Large intestine (tissue), 3 donors: ENCODE measurements at regions not wholly inside any gene's neighbourhood (a gene's known extent, or its start where the extent isn't known, plus 50 kb on each side); places are given as distances from the start of the nearest gene placed in this dataset.

Experiments used
- DNase-seq, 2 donors: peaks; one replicate each; pipeline versions ENCODE4 v3.0.0 to v3.0.0-alpha.2; 2013
- H3K27ac ChIP-seq: one replicate; pipeline ENCODE4 v1.5.1; 2013; ENCODE audit warnings: low read length
- H3K27me3 ChIP-seq: 2 replicates; pipeline ENCODE4 v1.6.1; 2013; ENCODE audit warnings: low read length; ENCODE audit not compliant: control insufficient read depth, insufficient read depth
- H3K36me3 ChIP-seq: 2 replicates; pipeline ENCODE4 v1.6.1; 2013; ENCODE audit warnings: low read length; ENCODE audit not compliant: control insufficient read depth, insufficient read depth
- H3K4me1 ChIP-seq: one replicate; pipeline ENCODE4 v1.6.1; 2013; ENCODE audit warnings: low read length; ENCODE audit not compliant: control insufficient read depth, insufficient read depth
- H3K4me3 ChIP-seq: one replicate; pipeline ENCODE4 v1.5.1; 2013; ENCODE audit warnings: low read length
- H3K9me3 ChIP-seq: one replicate; pipeline ENCODE4 v1.6.1; 2013; ENCODE audit warnings: mild to moderate bottlenecking, low read depth, low read length, moderate library complexity; ENCODE audit not compliant: control insufficient read depth
- WGBS: methylation state at CpG from one replicate; pipeline ENCODE4 v1.1.5; 2013; ENCODE audit warnings: low lambda C conversion rate; ENCODE audit not compliant: insufficient coverage; 5-methylcytosine and 5-hydroxymethylcytosine counted together

GRCh38 chr16:51567911-51568310 is 416.8 kb upstream of the SALL1 start:
- no peak for DNase-seq
- no peak overlapping the region for H3K27ac ChIP-seq
- H3K36me3 ChIP-seq = no peaks in the 10 kb centered on the region
- H3K27me3 ChIP-seq = no peaks in the 10 kb centered on the region
- 80% methylated on average over 2 of the region's 3 CpGs for WGBS
- H3K9me3 ChIP-seq = no peaks in the 10 kb centered on the region
- no peak overlapping the region for H3K4me3 ChIP-seq
- no peaks in the 10 kb centered on the region for H3K4me1 ChIP-seq

- Histone ChIP-seq H3K4me1 (no peaks in the 10 kb centered on the region), H3K4me3 (no peak overlapping the region), H3K27ac (no peak overlapping the region), H3K9me3 (no peaks in the 10 kb centered on the region), H3K27me3 (no peaks in the 10 kb centered on the region), H3K36me3 (no peaks in the 10 kb centered on the region)
- no CpG with 5 or more reads among the region's 4 CpGs for WGBS
- no peak for DNase-seq
These were observed 414.1 kb upstream of the SALL1 start for GRCh38 chr16:51565184-51565583.

- H3K27me3 ChIP-seq = no peaks in the 10 kb centered on the region
- H3K4me3 ChIP-seq = no peak overlapping the region
- DNase-seq = no peak
- WGBS = no CpG with 5 or more reads among the region's 4 CpGs
- H3K27ac ChIP-seq = no peak overlapping the region
- no peaks in the 10 kb centered on the region for H3K4me1 ChIP-seq
- no peaks in the 10 kb centered on the region for H3K9me3 ChIP-seq
- no peaks in the 10 kb centered on the region for H3K36me3 ChIP-seq
These were observed 411.8 kb upstream of the SALL1 start for GRCh38 chr16:51562891-51563290.

- Histone ChIP-seq H3K4me1 (no peaks in the 10 kb centered on the region), H3K4me3 (no peak overlapping the region), H3K9me3 (no peaks in the 10 kb centered on the region), H3K27me3 (peaks cover 7% of the 10 kb centered on the region), H3K36me3 (no peaks in the 10 kb centered on the region), H3K27ac (no peak overlapping the region)
- WGBS = 14% methylated on average over 1 of the region's 3 CpGs
- no peak for DNase-seq
These were observed 408.8 kb upstream of the SALL1 start for GRCh38 chr16:51559901-51560300.

GRCh38 chr16:51557670-51558069 is 406.6 kb upstream of the SALL1 start:
- Histone ChIP-seq H3K4me1 (no peaks in the 10 kb centered on the region), H3K4me3 (no peak overlapping the region), H3K27ac (no peak overlapping the region), H3K36me3 (no peaks in the 10 kb centered on the region), H3K27me3 (peaks cover 7% of the 10 kb centered on the region), H3K9me3 (no peaks in the 10 kb centered on the region)
- WGBS = no CpG with 5 or more reads among the region's 3 CpGs
- no peak for DNase-seq

GRCh38 chr16:51556694-51557340 is 405.7 kb upstream of the SALL1 start:
- Histone ChIP-seq H3K9me3 (no peaks in the 10 kb centered on the region), H3K36me3 (no peaks in the 10 kb centered on the region), H3K27me3 (peaks cover 7% of the 10 kb centered on the region), H3K4me3 (no peak overlapping the region), H3K4me1 (no peaks in the 10 kb centered on the region), H3K27ac (no peak overlapping the region)
- WGBS = 83% methylated on average over 1 of the region's 9 CpGs
- DNase-seq = no peak

GRCh38 chr16:51553910-51554309 is 402.8 kb upstream of the SALL1 start:
- Histone ChIP-seq H3K9me3 (no peaks in the 10 kb centered on the region), H3K27me3 (peaks cover 7% of the 10 kb centered on the region), H3K4me3 (no peak overlapping the region), H3K27ac (no peak overlapping the region), H3K36me3 (no peaks in the 10 kb centered on the region), H3K4me1 (no peaks in the 10 kb centered on the region)
- DNase-seq = no peak
- 100% methylated on average over 2 of the region's 7 CpGs for WGBS

GRCh38 chr16:51553314-51553713 is 402.2 kb upstream of the SALL1 start:
- H3K27me3 ChIP-seq = peaks cover 7% of the 10 kb centered on the region
- H3K36me3 ChIP-seq = no peaks in the 10 kb centered on the region
- H3K4me3 ChIP-seq = no peak overlapping the region
- H3K27ac ChIP-seq = no peak overlapping the region
- WGBS = no CpG with 5 or more reads among the region's 2 CpGs
- DNase-seq = no peak
- H3K4me1 ChIP-seq = no peaks in the 10 kb centered on the region
- H3K9me3 ChIP-seq = no peaks in the 10 kb centered on the region

- Histone ChIP-seq H3K4me3 (no peak overlapping the region), H3K27me3 (no peaks in the 10 kb centered on the region), H3K9me3 (no peaks in the 10 kb centered on the region), H3K4me1 (no peaks in the 10 kb centered on the region), H3K27ac (no peak overlapping the region), H3K36me3 (no peaks in the 10 kb centered on the region)
- WGBS = 60% methylated on average over 1 of the region's 4 CpGs
- no peak for DNase-seq
These were observed 399.8 kb upstream of the SALL1 start for GRCh38 chr16:51550800-51551347.

GRCh38 chr16:51549836-51550235 is 398.8 kb upstream of the SALL1 start:
- Histone ChIP-seq H3K36me3 (no peaks in the 10 kb centered on the region), H3K9me3 (no peaks in the 10 kb centered on the region), H3K4me1 (no peaks in the 10 kb centered on the region), H3K27me3 (no peaks in the 10 kb centered on the region), H3K27ac (no peak overlapping the region), H3K4me3 (no peak overlapping the region)
- DNase-seq = no peak
- no CpG with 5 or more reads among the region's 3 CpGs for WGBS

- H3K36me3 ChIP-seq = no peaks in the 10 kb centered on the region
- H3K27me3 ChIP-seq = no peaks in the 10 kb centered on the region
- no peak overlapping the region for H3K4me3 ChIP-seq
- no peak for DNase-seq
- H3K4me1 ChIP-seq = no peaks in the 10 kb centered on the region
- no peaks in the 10 kb centered on the region for H3K9me3 ChIP-seq
- WGBS = no CpG with 5 or more reads among the region's 6 CpGs
- H3K27ac ChIP-seq = no peak overlapping the region
These were observed 394.9 kb upstream of the SALL1 start for GRCh38 chr16:51545951-51546350.
